Gastrocnemius medialis (tissue), 4 donors: ENCODE measurements at regions not wholly inside any gene's neighbourhood (a gene's known extent, or its start where the extent isn't known, plus 50 kb on each side); places are given as distances from the start of the nearest gene placed in this dataset.

Source experiments
- POLR2A ChIP-seq, 2 donors: fragments of 450-650 bp; IDR thresholded peaks; one replicate each; pipeline ENCODE4 v1.6.1; 2017; ENCODE audit warnings: antibody characterized with exemption in 2 of 2, mild to moderate bottlenecking in 2 of 2, moderate library complexity in 2 of 2
- TF ChIP-seq, protein P1 (sequence below), 5 experiments: fragments of 450-650 bp in 3 of 5; fragments of 200-600 bp in 2 of 5; sonication (generic) in 2 of 5; IDR thresholded peaks in 4 of 5; conservative IDR thresholded peaks in 1 of 5; 1 replicate in 4 of 5; 2 replicates in 1 of 5; pipeline ENCODE4 v1.5.1; 2016 to 2019; ENCODE audit warnings: antibody characterized with exemption in 5 of 5, mild to moderate bottlenecking in 3 of 5, moderate library complexity in 3 of 5

DNA sequence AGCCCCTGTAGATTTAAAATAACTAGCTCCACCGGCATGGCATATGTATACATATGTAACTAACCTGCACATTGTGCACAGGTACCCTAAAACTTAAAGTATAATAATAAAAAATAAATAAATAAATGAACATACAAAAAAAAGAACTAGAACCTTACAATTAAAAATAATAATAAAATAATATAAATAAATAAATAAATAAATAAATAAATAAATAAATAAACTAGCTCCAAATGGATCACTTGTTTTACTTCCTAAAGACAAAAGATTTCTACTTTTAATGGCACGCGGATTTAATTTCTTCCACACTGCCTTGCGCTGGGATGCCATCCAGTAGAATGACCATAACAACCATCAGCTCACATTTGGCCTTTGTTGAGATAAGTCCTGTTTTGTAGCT, 141.0 kb upstream of the NRSN1 start:
- no peak for TF ChIP-seq POLR2A (IDR thresholded peaks at IDR 0.05)
- TF ChIP-seq, protein P1, sequence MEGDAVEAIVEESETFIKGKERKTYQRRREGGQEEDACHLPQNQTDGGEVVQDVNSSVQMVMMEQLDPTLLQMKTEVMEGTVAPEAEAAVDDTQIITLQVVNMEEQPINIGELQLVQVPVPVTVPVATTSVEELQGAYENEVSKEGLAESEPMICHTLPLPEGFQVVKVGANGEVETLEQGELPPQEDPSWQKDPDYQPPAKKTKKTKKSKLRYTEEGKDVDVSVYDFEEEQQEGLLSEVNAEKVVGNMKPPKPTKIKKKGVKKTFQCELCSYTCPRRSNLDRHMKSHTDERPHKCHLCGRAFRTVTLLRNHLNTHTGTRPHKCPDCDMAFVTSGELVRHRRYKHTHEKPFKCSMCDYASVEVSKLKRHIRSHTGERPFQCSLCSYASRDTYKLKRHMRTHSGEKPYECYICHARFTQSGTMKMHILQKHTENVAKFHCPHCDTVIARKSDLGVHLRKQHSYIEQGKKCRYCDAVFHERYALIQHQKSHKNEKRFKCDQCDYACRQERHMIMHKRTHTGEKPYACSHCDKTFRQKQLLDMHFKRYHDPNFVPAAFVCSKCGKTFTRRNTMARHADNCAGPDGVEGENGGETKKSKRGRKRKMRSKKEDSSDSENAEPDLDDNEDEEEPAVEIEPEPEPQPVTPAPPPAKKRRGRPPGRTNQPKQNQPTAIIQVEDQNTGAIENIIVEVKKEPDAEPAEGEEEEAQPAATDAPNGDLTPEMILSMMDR (IDR thresholded peaks at IDR 0.05 in 4 of 5, conservative IDR thresholded peaks at IDR 0.05 in 1 of 5) = no peak
